ENCODE measurements at regions not wholly inside any gene's neighbourhood (a gene's known extent, or its start where the extent isn't known, plus 50 kb on each side); places are given as distances from the start of the nearest gene placed in this dataset.

GRCh38 chr14:98391061-98391460 is 880.9 kb downstream of the BCL11B start:
- ATAC-seq (no peak), DNase-seq (no peak)
- intact Hi-C loops (cut with micrococcal nuclease) = no loop called here

- DNase-seq = no peak
- intact Hi-C loops (cut with micrococcal nuclease) = no loop called here
- ATAC-seq = no peak
These were observed 878.5 kb downstream of the BCL11B start for GRCh38 chr14:98393527-98393926.

- DNase-seq = no peak
- intact Hi-C loops (cut with micrococcal nuclease) = no loop called here
- no peak for ATAC-seq
These were observed 867.2 kb downstream of the BCL11B start for GRCh38 chr14:98404811-98405210.

DNA sequence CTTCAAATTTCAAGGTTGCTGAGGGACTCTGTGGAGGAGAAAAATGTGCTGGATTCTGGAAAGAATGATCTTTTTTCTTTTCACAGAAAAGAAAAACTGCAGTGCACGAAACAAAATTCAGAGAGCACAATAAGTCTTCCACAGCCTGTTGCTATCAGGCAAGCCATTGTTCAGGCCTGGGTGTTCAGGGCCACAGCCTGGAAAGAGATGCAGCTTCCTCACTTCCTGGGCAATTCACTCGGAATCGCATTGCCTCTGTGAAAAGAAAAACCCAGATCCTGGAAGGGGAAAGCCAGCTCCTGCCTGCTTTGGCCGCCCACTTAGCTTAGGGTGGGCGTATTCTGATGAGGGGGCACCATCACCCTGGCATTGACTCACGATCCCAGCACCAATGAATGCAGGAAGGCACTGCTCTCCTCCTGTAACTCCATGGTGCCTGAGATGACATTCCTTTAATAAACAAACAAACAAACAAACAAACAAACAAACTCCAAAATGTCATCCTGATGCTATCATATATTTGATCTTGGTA is 863.9 kb downstream of the BCL11B start:
- intact Hi-C loops (cut with micrococcal nuclease) = no loop called here
- ATAC-seq (no peak), DNase-seq (no peak)

DNA sequence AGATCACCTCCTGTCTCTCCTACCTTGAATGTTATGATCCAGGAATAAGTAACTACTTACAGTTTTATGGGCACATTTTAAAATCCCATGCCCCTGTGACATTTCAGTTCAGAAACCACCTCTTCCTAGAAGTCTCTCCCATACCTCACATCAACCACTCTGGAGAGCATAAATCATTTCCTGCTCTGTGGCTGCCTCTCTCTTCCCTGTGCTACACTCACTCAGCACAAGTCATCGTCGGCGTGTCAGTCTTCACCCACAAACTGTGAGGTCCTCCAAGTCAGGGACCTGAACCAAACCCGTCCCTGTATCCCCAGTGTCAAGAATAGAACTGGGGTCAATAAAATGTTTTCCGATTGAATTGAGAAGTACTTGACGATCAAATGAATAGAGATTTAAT is 863.3 kb downstream of the BCL11B start:
- no peak for DNase-seq
- intact Hi-C loops (cut with micrococcal nuclease) = no loop called here
- no peak for ATAC-seq

GRCh38 chr14:98411154-98411553 is 860.8 kb downstream of the BCL11B start:
- no peak for DNase-seq
- no peak for ATAC-seq
- intact Hi-C loops (cut with micrococcal nuclease) = no loop called here

DNA sequence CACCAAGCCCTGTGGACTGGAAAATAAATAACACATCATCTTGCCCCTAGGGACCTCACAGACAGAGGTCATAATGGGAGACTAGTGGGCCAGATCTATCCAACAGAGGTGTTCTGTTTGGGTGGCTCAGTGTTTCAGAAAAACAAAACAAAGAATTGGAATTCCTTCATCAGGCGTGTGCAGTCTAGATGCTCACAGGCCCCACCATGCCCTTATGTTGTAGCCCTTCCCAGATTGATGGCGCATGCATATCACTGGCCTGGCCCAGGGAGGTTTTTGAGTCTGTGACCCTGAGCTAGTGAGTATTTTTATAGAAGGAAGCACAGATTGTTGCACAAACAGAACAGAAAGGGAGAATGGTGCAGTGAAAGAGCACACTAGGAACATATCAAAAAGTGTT is 859.6 kb downstream of the BCL11B start:
- DNase-seq (no peak), ATAC-seq (no peak)
- intact Hi-C loops (cut with micrococcal nuclease) = no loop called here

DNA sequence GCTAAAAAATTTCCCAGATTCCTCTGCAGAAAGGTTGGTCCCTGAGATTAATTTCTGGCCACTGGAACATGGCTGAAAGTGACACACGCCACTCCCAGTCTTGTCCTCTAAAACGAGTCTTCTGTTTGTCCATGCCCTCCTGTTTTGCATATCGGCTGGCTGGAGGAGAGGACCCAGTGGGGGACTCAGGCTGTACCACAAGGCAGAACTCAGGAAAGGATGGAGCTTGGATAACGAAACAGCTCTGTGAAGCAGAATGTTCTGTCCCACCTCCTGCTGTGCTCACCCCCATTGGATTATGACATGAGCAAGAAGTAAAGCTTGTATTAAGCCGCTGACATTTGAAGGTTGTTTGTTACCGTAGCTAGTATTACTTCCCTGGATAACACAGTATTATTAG is 856.2 kb downstream of the BCL11B start:
- intact Hi-C loops (cut with micrococcal nuclease) = no loop called here
- DNase-seq (no peak), ATAC-seq (no peak)

DNA sequence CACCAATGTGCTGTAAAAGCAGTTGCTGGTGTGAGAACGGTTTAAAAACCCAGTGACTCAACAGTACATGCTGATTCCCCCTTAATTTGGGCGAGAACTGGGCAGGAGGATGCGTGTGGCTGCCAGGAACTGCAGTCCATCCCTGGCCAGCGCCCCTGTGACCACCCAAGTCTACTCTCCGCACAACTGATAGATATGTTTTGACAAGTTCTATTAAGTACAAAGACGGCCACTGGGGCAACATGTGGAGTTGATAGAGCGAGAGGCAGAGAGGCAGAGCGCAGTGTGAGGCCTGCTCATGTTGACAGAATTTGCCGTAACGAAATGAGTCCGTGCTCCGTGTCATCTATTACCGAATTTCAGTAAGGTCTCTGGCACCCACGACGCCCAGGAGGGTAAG is 855.0 kb downstream of the BCL11B start:
- no peak for ATAC-seq
- no peak for DNase-seq
- intact Hi-C loops (cut with micrococcal nuclease) = no loop called here

DNA sequence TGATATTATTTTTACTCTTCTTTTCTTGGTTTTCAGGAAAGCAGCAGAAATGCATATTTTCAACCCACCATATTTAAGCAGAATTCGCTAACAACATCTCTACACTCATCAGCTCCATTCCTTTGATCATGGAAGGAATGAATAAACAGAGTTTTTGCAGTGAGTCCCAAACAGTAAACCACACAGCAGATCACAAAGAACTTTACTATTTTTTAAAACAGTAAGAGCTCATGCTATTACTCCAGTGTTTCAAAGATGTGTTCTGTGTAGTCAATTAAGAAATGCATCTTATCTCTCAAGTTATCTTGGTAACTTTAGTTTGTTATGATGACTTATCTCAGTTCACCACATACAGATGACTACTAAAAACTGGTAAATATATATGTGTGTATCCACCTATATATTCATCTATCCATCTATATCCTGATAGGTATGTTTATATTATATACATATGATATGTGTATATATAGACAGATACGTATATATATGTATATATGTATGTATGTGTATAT is 843.5 kb downstream of the BCL11B start:
- DNase-seq (no peak), ATAC-seq (no peak)
- intact Hi-C loops (cut with micrococcal nuclease) = no loop called here

DNA sequence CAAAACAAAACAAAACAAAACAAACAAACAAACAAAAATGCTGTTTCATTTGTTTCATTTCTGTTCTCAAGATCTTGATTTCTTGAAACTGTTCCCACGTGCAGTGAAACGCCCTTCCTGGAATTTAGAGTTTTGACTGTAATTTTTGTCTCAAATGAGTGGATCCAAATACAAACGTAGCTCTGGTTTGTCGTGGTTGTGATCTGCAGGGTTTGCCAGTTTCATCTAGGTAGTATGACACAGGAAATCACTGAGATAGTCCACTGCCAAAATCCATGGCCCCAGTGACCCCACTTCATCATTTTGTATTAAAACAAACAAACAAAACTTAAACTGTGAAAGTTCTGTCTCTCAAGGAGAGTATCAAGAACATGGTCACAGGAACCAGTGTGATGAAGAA is 838.6 kb downstream of the BCL11B start:
- intact Hi-C loops (cut with micrococcal nuclease) = no loop called here
- ATAC-seq (no peak), DNase-seq (no peak)

DNA sequence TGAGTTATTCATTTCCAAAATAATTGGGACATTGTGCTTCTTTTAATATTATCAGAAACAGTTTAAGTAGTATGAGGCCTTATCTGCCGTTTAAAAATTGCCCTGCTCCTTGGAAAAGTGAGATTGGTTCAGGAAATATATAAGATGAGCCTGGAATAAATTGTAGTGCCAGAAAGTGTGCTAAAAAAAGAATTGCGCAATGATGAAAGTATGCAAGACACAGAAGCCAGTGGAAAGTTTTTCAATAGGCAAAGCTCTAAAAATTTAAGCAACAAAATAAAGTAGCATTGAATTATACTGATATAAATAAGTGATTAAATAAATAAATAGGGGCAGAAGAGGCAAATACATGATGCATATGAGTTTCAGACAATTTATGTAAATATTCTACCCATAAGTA is 834.9 kb downstream of the BCL11B start:
- no peak for DNase-seq
- intact Hi-C loops (cut with micrococcal nuclease) = no loop called here
- ATAC-seq = no peak

GRCh38 chr14:98444077-98444476 is 827.9 kb downstream of the BCL11B start:
- no peak for ATAC-seq
- intact Hi-C loops (cut with micrococcal nuclease) = no loop called here
- DNase-seq = no peak

DNA sequence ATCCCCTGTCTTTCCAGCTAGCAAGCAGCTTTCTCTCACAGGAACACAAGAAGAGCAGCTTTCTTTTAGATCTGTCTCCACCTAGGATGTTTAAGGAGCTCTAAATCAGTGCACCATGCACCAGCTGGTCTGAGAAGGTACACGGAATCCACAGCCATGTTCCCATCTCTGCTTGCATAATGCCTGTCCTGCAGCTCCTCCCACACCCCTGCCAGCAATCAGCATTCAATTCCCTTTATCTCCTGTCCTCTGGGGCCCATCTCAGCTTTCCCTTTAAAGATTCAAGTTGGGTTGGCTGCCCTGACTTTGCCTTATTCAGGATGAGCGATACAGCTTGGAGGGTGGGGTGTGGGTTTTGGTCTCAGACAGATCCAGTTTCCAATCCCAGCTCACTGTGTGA is 826.3 kb downstream of the BCL11B start:
- ATAC-seq = no peak
- intact Hi-C loops (cut with micrococcal nuclease) = no loop called here
- DNase-seq = no peak

DNA sequence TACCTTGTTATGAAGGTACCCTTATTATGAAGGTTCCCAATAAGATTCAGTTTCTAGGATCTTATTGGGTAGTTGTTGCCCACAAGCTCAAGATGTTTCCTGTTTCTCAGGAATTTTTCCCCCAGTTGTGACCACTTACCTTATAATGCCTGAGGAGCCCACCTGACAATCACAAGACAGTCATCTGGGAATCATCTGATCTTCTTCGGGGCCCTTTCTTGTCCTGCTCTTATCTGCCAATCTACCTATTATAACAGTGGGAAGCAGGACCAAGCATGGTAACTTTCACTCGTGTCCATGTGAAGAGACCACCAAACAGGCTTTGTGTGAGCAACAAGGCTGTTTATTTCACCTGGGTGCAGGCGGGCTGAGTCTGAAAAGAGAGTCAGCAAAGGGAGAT is 825.5 kb downstream of the BCL11B start:
- intact Hi-C loops (cut with micrococcal nuclease) = no loop called here
- no peak for DNase-seq
- ATAC-seq = no peak

GRCh38 chr14:98456231-98456630 is 815.8 kb downstream of the BCL11B start:
- DNase-seq (no peak), ATAC-seq (no peak)
- intact Hi-C loops (cut with micrococcal nuclease) = no loop called here

DNA sequence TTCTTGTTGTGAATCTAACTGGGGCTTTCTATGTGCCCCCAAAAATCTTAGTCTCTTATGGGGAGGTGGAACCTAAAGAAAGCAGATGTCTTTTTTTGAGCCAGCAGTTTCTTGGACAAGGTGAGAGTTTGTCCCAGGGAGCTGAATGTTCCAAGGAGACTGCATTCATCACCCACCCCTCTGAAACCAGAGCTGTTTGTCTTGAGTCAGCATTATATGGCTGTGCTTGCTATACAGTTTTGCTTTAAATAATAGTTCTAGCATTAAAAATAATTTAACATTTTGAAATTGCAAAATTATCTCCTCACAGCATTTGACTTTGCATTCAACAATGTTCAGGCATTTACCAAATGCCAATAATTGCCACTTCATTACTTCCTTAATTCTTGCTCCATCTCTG is 813.3 kb downstream of the BCL11B start:
- intact Hi-C loops (cut with micrococcal nuclease) = no loop called here
- no peak for ATAC-seq
- no peak for DNase-seq

- DNase-seq = no peak
- no peak for ATAC-seq
- intact Hi-C loops (cut with micrococcal nuclease) = no loop called here
These were observed 809.1 kb downstream of the BCL11B start for GRCh38 chr14:98462908-98463307.

DNA sequence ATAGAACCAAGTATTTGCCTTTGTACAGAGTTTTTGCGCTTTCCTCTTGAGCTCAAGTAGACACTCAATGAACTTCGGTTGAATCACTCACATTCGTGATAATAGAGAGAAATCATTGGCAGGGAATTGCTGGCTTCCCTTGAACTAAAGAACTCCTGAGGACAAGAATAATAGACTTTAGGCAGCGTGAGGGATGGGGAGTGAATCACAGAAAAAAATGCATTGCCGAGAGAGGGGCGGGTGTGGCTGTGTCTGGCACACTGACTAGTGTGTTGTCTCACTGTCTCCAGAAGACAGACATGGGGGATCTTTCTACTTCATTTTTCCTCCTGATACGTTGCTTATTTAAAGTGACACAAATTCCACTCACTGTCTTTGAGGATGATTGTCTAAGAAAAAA is 805.2 kb downstream of the BCL11B start:
- DNase-seq = no peak
- no peak for ATAC-seq
- intact Hi-C loops (cut with micrococcal nuclease) = no loop called here

DNA sequence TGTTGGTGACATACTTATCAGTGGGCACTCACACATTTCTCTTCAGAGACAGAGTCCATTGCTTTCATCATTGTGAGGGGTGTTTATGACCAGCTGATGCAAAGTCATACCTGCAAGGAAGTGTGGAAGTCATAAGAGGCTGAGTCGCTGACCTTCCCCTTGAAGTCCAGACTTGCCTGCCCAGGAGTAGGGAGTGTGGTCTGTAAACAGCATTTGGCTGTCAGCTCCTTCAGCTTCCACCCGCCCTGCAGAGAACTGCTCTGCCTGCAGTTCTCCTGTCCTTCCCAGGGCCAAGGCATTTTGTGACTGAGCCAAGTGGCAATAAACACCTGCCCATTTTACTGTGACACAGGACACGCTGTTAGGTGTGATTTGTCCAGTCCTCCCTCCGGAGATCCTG is 801.3 kb downstream of the BCL11B start:
- intact Hi-C loops (cut with micrococcal nuclease) = no loop called here
- ATAC-seq = no peak
- DNase-seq = no peak

GRCh38 chr14:98474900-98475299 is 797.1 kb downstream of the BCL11B start:
- ATAC-seq = no peak
- DNase-seq = no peak
- intact Hi-C loops (cut with micrococcal nuclease) = no loop called here

DNA sequence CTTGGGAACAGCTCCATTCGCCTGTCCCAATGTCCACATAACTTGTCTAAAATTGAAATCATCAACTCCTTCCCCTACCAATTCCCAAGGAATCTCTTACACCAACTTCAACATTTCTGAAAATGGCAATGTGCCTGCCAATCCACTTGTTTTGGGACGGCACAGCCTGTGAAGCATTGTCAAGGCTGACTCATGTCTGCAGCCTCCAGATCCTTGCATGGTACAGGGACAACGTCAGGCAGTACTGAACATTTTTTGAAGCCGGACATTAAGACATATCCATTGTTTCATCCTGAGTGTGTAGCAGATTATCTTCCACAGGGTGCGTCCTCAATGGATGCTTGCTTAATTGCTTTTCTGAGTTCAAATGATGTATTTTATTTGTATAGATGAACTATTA is 794.1 kb downstream of the BCL11B start:
- no peak for DNase-seq
- intact Hi-C loops (cut with micrococcal nuclease) = no loop called here
- ATAC-seq = no peak

Measured in left ventricle myocardium superior (tissue), 1 donor.